K562 (cell line): ENCODE measurements at regions not wholly inside any gene's neighbourhood (a gene's known extent, or its start where the extent isn't known, plus 50 kb on each side); places are given as distances from the start of the nearest gene placed in this dataset.

Experiments used
- BHLHE40 ChIP-seq: IDR thresholded peaks from 2 replicates; pipeline ENCODE4 v1.6.1; 2011; ENCODE audit warnings: low read length, improper control_type of control experiment
- CBFA2T3 ChIP-seq: fragments of 450-650 bp; IDR thresholded peaks from 2 replicates; pipeline ENCODE4 v1.6.1; 2017
- CCNT2 ChIP-seq: IDR thresholded peaks from 2 replicates; pipeline ENCODE4 v1.6.1; 2011; ENCODE audit warnings: borderline replicate concordance, low read depth, mild to moderate bottlenecking, moderate library complexity, mixed read lengths, low read length; ENCODE audit not compliant: insufficient read length; ENCODE audit errors: extremely low read depth
- CXXC5 ChIP-seq: fragments of 250-450 bp; sonication (Bioruptor Pico); IDR thresholded peaks from 2 replicates; pipeline ENCODE4 v1.8.0; 2022; ENCODE audit warnings: inconsistent platforms, mild to moderate bottlenecking, moderate library complexity
- DMBX1 ChIP-seq: fragments of 250-450 bp; sonication (Bioruptor Pico); IDR thresholded peaks from 2 replicates; pipeline ENCODE4 v1.8.0; 2022; ENCODE audit warnings: inconsistent platforms, mild to moderate bottlenecking, moderate library complexity, borderline replicate concordance
- EHMT2 ChIP-seq: fragments of 450-650 bp; IDR thresholded peaks from 2 replicates; pipeline ENCODE4 v1.6.1; 2018; ENCODE audit warnings: antibody characterized with exemption
- ELF2 ChIP-seq: fragments of 250-450 bp; sonication (Bioruptor Pico); IDR thresholded peaks from 2 replicates; pipeline ENCODE4 v1.5.0; 2021; ENCODE audit warnings: mild to moderate bottlenecking
- ESRRA ChIP-seq: fragments of 450-650 bp; IDR thresholded peaks from 2 replicates; pipeline ENCODE4 v1.6.1; 2014; ENCODE audit warnings: low read depth, mild to moderate bottlenecking, moderate library complexity, borderline replicate concordance
- HMG20A ChIP-seq: fragments of 450-650 bp; formaldehyde crosslinking; conservative IDR thresholded peaks from 2 replicates; pipeline ENCODE4 v1.4.0; 2020; ENCODE audit warnings: mild to moderate bottlenecking, mixed read lengths
- IRF2 ChIP-seq: sonication (generic); formaldehyde crosslinking; IDR thresholded peaks from 2 replicates; pipeline ENCODE4 v1.8.1; 2022; ENCODE audit warnings: mild to moderate bottlenecking, missing genetic modification reagents
- LEF1 ChIP-seq: fragments of 450-650 bp; IDR thresholded peaks from 2 replicates; pipeline ENCODE4 v1.6.1; 2016; ENCODE audit warnings: mild to moderate bottlenecking
- MBD2 ChIP-seq: sonication (generic); IDR thresholded peaks from 2 replicates; pipeline ENCODE4 v1.6.1; 2016; ENCODE audit warnings: low read depth, borderline replicate concordance
- NCOR1 ChIP-seq: fragments of 450-650 bp; IDR thresholded peaks from 2 replicates; pipeline ENCODE4 v1.6.1; 2016; ENCODE audit warnings: mild to moderate bottlenecking, moderate library complexity
- NR4A1 ChIP-seq, 2 experiments: fragments of 250-450 bp in 1 of 2; fragments of 450-650 bp in 1 of 2; sonication (Bioruptor Pico) in 1 of 2; IDR thresholded peaks; 2 replicates each; pipeline versions ENCODE4 v1.4.0 to v1.6.1; 2016 to 2020; ENCODE audit warnings: mild to moderate bottlenecking in 2 of 2, missing compliant biosample characterization in 1 of 2, missing genetic modification characterization in 1 of 2, moderate library complexity in 1 of 2
- PCBP2 ChIP-seq: fragments of 200-400 bp; formaldehyde crosslinking; IDR thresholded peaks from 2 replicates; pipeline ENCODE4 v1.6.1; 2018; ENCODE audit warnings: low read length, low read depth, mild to moderate bottlenecking, moderate library complexity; ENCODE audit not compliant: poor library complexity, severe bottlenecking
- PML ChIP-seq: IDR thresholded peaks from 2 replicates; pipeline ENCODE4 v1.6.1; 2012; ENCODE audit warnings: low read length, inconsistent platforms
- SOX6 ChIP-seq: fragments of 450-650 bp; IDR thresholded peaks from 2 replicates; pipeline ENCODE4 v1.6.1; 2014; ENCODE audit warnings: mild to moderate bottlenecking
- SRSF1 ChIP-seq: fragments of 200-400 bp; formaldehyde crosslinking; IDR thresholded peaks from 2 replicates; pipeline ENCODE4 v1.6.1; 2017; ENCODE audit warnings: mild to moderate bottlenecking, low read depth, low read length, moderate library complexity
- TEAD1 ChIP-seq, 2 experiments: fragments of 450-650 bp in 1 of 2; sonication (generic) in 1 of 2; formaldehyde crosslinking; IDR thresholded peaks; 2 replicates each; pipeline versions ENCODE4 v1.4.0 to v1.8.0; 2020 to 2022; ENCODE audit warnings: mild to moderate bottlenecking in 2 of 2, missing genetic modification reagents in 1 of 2
- U2AF2 ChIP-seq: fragments of 200-400 bp; formaldehyde crosslinking; optimal IDR thresholded peaks from 2 replicates; pipeline ENCODE3; 2017; ENCODE audit warnings: low read depth, mild to moderate bottlenecking, low read length
- ZEB2 ChIP-seq: fragments of 450-650 bp; IDR thresholded peaks from 2 replicates; pipeline ENCODE4 v1.6.1; 2016
- ZNF212 ChIP-seq: fragments of 450-650 bp; formaldehyde crosslinking; IDR thresholded peaks from 2 replicates; pipeline ENCODE4 v1.4.0; 2020; ENCODE audit warnings: mild to moderate bottlenecking
- ZNF224 ChIP-seq: sonication (generic); formaldehyde crosslinking; IDR thresholded peaks from 2 replicates; pipeline ENCODE4 v1.8.0; 2022; ENCODE audit warnings: mild to moderate bottlenecking, missing genetic modification reagents
- TF ChIP-seq, protein P1 (sequence below): sonication (generic); formaldehyde crosslinking; IDR thresholded peaks from 2 replicates; pipeline ENCODE4 v1.8.0; 2022; ENCODE audit warnings: missing genetic modification reagents, mild to moderate bottlenecking, borderline replicate concordance
- TF ChIP-seq, protein P2 (sequence below), 2 experiments: fragments of 200-800 bp in 1 of 2; sonication (Bioruptor generic) in 1 of 2; sonication (generic) in 1 of 2; formaldehyde crosslinking in 1 of 2; IDR thresholded peaks in 1 of 2; conservative IDR thresholded peaks in 1 of 2; 2 replicates each; pipeline versions ENCODE4 v1.5.0 to v1.6.1; 2016 to 2020; ENCODE audit warnings: missing compliant biosample characterization in 1 of 2, missing genetic modification characterization in 1 of 2, missing genetic modification reagents in 1 of 2
- TF ChIP-seq, protein P3 (sequence below), 2 experiments: IDR thresholded peaks in 1 of 2; conservative IDR thresholded peaks in 1 of 2; 2 replicates each; pipeline ENCODE4 v1.6.1; 2016; ENCODE audit warnings: low read depth in 2 of 2, mild to moderate bottlenecking in 1 of 2, missing compliant biosample characterization in 1 of 2, missing genetic modification characterization in 1 of 2, moderate library complexity in 1 of 2

DNA sequence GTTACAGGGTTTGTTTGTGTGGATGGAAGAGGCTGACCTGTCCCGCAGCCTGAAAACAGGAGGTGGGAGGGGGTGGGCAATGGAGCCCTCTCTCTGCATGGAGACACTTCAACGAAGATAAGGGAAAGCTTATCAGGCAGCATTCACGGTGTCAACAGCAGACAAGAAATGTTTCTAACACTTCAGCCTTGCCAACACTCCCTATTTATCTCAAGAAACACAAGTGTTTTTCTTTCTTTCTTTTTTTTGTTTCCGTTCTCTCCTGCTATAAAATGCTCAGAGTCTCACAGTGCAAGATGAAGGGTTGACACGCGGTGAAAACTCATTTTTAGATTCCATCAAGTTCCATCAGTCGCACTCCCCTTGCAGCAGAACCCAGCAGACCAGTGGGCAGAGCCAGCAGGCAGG is 594.4 kb downstream of the MATN1 start (continued):
- TF ChIP-seq NCOR1 (peak; percentile 96), ZNF224 (CRISPR knock-in tag) (no peak), U2AF2 (no peak), ELF2 (CRISPR knock-in tag) (no peak), ESRRA (0 out of 2 replicates have a peak, but pooled peaks have one; percentile 20), EHMT2 (no peak), CCNT2 (peak; percentile 98), HMG20A (CRISPR knock-in tag) (no peak), CXXC5 (CRISPR knock-in tag) (peak; percentile 34; the same call in 1 of the 2 replicates), SOX6 (peak; percentile 95), BHLHE40 (peak; percentile 59; the same call in 1 of the 2 replicates), PML (peak; percentile 58), ZNF212 (CRISPR knock-in tag) (no peak), DMBX1 (CRISPR knock-in tag) (peak; percentile 47; the same call in 1 of the 2 replicates), ZEB2 (peak; percentile 77; the same call in 1 of the 2 replicates), CBFA2T3 (peak; percentile 97), MBD2 (no peak), TEAD1 (CRISPR knock-in tag; IDR thresholded peaks at IDR 0.05) (peak in 1 of 2 experiments; percentile 79; a peak in 1 of 4 replicates), PCBP2 (no peak), IRF2 (CRISPR knock-in tag) (no peak), NR4A1 (CRISPR knock-in tag; IDR thresholded peaks at IDR 0.05) (no peak), NR4A1 (tag; IDR thresholded peaks at IDR 0.05) (0 out of 2 replicates have a peak, but pooled peaks have one; percentile 52), LEF1 (peak; percentile 79), SRSF1 (no peak)
- TF ChIP-seq, protein P1, sequence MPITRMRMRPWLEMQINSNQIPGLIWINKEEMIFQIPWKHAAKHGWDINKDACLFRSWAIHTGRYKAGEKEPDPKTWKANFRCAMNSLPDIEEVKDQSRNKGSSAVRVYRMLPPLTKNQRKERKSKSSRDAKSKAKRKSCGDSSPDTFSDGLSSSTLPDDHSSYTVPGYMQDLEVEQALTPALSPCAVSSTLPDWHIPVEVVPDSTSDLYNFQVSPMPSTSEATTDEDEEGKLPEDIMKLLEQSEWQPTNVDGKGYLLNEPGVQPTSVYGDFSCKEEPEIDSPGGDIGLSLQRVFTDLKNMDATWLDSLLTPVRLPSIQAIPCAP (CRISPR knock-in tag): no peak
- TF ChIP-seq, protein P2, sequence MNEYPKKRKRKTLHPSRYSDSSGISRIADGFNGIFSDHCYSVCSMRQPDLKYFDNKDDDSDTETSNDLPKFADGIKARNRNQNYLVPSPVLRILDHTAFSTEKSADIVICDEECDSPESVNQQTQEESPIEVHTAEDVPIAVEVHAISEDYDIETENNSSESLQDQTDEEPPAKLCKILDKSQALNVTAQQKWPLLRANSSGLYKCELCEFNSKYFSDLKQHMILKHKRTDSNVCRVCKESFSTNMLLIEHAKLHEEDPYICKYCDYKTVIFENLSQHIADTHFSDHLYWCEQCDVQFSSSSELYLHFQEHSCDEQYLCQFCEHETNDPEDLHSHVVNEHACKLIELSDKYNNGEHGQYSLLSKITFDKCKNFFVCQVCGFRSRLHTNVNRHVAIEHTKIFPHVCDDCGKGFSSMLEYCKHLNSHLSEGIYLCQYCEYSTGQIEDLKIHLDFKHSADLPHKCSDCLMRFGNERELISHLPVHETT (CRISPR knock-in tag; conservative IDR thresholded peaks at IDR 0.05 in 1 of 2, IDR thresholded peaks at IDR 0.05 in 1 of 2): peak in 1 of 2 experiments; percentile 44; a peak in 1 of 4 replicates
- TF ChIP-seq, protein P3, sequence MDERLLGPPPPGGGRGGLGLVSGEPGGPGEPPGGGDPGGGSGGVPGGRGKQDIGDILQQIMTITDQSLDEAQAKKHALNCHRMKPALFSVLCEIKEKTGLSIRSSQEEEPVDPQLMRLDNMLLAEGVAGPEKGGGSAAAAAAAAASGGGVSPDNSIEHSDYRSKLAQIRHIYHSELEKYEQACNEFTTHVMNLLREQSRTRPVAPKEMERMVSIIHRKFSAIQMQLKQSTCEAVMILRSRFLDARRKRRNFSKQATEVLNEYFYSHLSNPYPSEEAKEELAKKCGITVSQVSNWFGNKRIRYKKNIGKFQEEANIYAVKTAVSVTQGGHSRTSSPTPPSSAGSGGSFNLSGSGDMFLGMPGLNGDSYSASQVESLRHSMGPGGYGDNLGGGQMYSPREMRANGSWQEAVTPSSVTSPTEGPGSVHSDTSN (CRISPR knock-in tag; IDR thresholded peaks at IDR 0.05; ENCODE audit: low read depth): no peak
- TF ChIP-seq, protein P3 (tag; conservative IDR thresholded peaks at IDR 0.05; ENCODE audit: low read depth): peak; percentile 68
